HEK293 (cell line): ENCODE measurements at regions not wholly inside any gene's neighbourhood (a gene's known extent, or its start where the extent isn't known, plus 50 kb on each side); places are given as distances from the start of the nearest gene placed in this dataset.

Source experiments
- MEIS1 ChIP-seq: sonication (generic); formaldehyde crosslinking; IDR thresholded peaks from 2 replicates; pipeline ENCODE4 v1.8.1; 2022; ENCODE audit warnings: missing genetic modification reagents, mild to moderate bottlenecking, borderline replicate concordance
- SCRT2 ChIP-seq: fragments of 450-650 bp; formaldehyde crosslinking; IDR thresholded peaks from 2 replicates; pipeline ENCODE4 v1.5.1; 2016; ENCODE audit warnings: missing biosample characterization, missing genetic modification characterization
- TCF7L2 ChIP-seq: IDR thresholded peaks from 2 replicates; pipeline ENCODE4 v1.6.1; 2011; ENCODE audit warnings: low read depth, mild to moderate bottlenecking, inconsistent platforms, low read length, moderate library complexity, borderline replicate concordance
- ZNF362 ChIP-seq: fragments of 450-650 bp; formaldehyde crosslinking; IDR thresholded peaks from 2 replicates; pipeline ENCODE4 v1.5.1; 2016; ENCODE audit warnings: missing biosample characterization, missing genetic modification characterization
- ZNF518A ChIP-seq: fragments of 450-650 bp; formaldehyde crosslinking; conservative IDR thresholded peaks from 2 replicates; pipeline ENCODE4 v1.5.1; 2016; ENCODE audit warnings: low read depth, missing biosample characterization, missing genetic modification characterization
- ZNF623 ChIP-seq: fragments of 450-650 bp; formaldehyde crosslinking; IDR thresholded peaks from 2 replicates; pipeline ENCODE4 v1.5.1; 2016; ENCODE audit warnings: missing biosample characterization, missing genetic modification characterization
- ZNF660 ChIP-seq: fragments of 450-650 bp; IDR thresholded peaks from 2 replicates; pipeline ENCODE4 v1.5.1; 2018; ENCODE audit warnings: missing biosample characterization, mild to moderate bottlenecking, missing genetic modification characterization
- ZNF747 ChIP-seq: fragments of 450-650 bp; formaldehyde crosslinking; IDR thresholded peaks from 2 replicates; pipeline ENCODE4 v1.5.1; 2016; ENCODE audit warnings: missing biosample characterization, missing genetic modification characterization
- ZNF785 ChIP-seq: fragments of 450-650 bp; formaldehyde crosslinking; IDR thresholded peaks from 2 replicates; pipeline ENCODE4 v1.5.1; 2016; ENCODE audit warnings: missing biosample characterization, missing genetic modification characterization

- no peak for TF ChIP-seq SCRT2
- no peak for TF ChIP-seq TCF7L2
- TF ChIP-seq ZNF518A (tag by site-specific recombination), result no peak
- no peak for TF ChIP-seq ZNF785 (tag by site-specific recombination)
- TF ChIP-seq ZNF660 (tag by site-specific recombination), result no peak
- TF ChIP-seq ZNF747 (tag by site-specific recombination), result no peak
- no peak for TF ChIP-seq ZNF623 (tag by site-specific recombination)
- TF ChIP-seq MEIS1 (CRISPR knock-in tag), result no peak
- TF ChIP-seq ZNF362 (tag by site-specific recombination), result no peak
Observed at GRCh38 chr12:124694250-124694649, 126.8 kb upstream of the NCOR2 start.
